ENCODE measurements at regions not wholly inside any gene's neighbourhood (a gene's known extent, or its start where the extent isn't known, plus 50 kb on each side); places are given as distances from the start of the nearest gene placed in this dataset.

- Histone ChIP-seq H3K4me2 (replicated peaks; ENCODE audit: extremely low read depth, low read length, poor library complexity, severe bottlenecking) (no peak overlapping the region), H3K4me3 (replicated peaks in 1 of 3; ENCODE audit: low read depth in 2 of 3, low read length in 3 of 3) (no peak overlapping the region), H3K36me3 (replicated peaks in 1 of 2; ENCODE audit: control insufficient read depth in 1 of 2, insufficient read depth in 2 of 2, low read length in 2 of 2) (no peaks in the 10 kb centered on the region), H3K4me1 (ENCODE audit: control insufficient read depth in 1 of 2, insufficient read depth in 2 of 2, low read length in 2 of 2) (no peaks in the 10 kb centered on the region), H2AFZ (ENCODE audit: insufficient read depth, low read depth, low read length, poor library complexity, severe bottlenecking) (no peak overlapping the region), H3K79me2 (ENCODE audit: insufficient read depth, low read length) (no peaks in the 10 kb centered on the region), H3K27me3 (ENCODE audit: control insufficient read depth in 2 of 2, insufficient read depth in 2 of 2, low read length in 2 of 2) (no peaks in the 10 kb centered on the region), H3K9me3 (replicated peaks in 1 of 2; ENCODE audit: control insufficient read depth in 1 of 2, insufficient read depth in 1 of 2, low read length in 2 of 2) (peaks cover 3 to 6% of the 10 kb centered on the region in 2 donors), H3K27ac (ENCODE audit: low read depth in 1 of 2, low read length in 2 of 2) (no peak overlapping the region), H3K9ac (ENCODE audit: insufficient read depth, low read length, poor library complexity, severe bottlenecking) (no peak overlapping the region), H4K20me1 (ENCODE audit: insufficient read depth, low read length) (no peaks in the 10 kb centered on the region)
- Mint-ChIP-seq H3K27me3 (ENCODE audit: low read depth in 3 of 3) (no peaks in the 10 kb centered on the region), H3K36me3 (no peaks in the 10 kb centered on the region), H3K9me3 (peaks cover 0 to 12% (median 5%) of the 10 kb centered on the region in 7 donors), H3K27ac (no peak overlapping the region), H3K4me3 (no peak overlapping the region), H3K4me1 (no peaks in the 10 kb centered on the region)
- DNase-seq, result no peak
- TF ChIP-seq, protein P1, sequence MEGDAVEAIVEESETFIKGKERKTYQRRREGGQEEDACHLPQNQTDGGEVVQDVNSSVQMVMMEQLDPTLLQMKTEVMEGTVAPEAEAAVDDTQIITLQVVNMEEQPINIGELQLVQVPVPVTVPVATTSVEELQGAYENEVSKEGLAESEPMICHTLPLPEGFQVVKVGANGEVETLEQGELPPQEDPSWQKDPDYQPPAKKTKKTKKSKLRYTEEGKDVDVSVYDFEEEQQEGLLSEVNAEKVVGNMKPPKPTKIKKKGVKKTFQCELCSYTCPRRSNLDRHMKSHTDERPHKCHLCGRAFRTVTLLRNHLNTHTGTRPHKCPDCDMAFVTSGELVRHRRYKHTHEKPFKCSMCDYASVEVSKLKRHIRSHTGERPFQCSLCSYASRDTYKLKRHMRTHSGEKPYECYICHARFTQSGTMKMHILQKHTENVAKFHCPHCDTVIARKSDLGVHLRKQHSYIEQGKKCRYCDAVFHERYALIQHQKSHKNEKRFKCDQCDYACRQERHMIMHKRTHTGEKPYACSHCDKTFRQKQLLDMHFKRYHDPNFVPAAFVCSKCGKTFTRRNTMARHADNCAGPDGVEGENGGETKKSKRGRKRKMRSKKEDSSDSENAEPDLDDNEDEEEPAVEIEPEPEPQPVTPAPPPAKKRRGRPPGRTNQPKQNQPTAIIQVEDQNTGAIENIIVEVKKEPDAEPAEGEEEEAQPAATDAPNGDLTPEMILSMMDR (IDR thresholded peaks at IDR 0.05), result no peak
- no CpG with 5 or more reads among the region's 3 CpGs for WGBS (ENCODE audit: insufficient coverage)
- intact Hi-C loops (cut with micrococcal nuclease), result no loop called here
Observed at GRCh38 chr2:208990716-208991115, 433.1 kb upstream of the MAP2 start.

DNA sequence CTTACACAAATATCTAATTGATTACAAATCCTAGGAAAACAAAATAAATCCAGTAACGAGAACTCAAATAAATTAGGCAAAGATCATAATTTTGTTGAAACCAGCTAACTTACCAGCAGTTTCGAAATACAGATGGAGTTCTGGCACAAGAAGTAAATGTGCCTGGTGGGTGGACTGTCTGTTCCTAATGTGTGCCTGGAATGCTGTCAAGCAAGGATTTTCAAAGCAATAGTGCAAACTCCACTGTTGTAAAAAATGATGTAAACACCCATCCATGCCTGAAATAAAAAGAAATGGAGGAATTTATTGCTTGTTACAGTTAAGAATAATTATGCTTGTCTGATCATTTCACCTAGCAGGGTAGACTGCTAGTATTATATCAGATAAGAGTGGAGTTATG, 423.9 kb upstream of the MAP2 start:
- Histone ChIP-seq H3K4me3 (replicated peaks in 1 of 3; ENCODE audit: low read depth in 2 of 3, low read length in 3 of 3) (no peak overlapping the region), H3K27me3 (ENCODE audit: control insufficient read depth in 2 of 2, insufficient read depth in 2 of 2, low read length in 2 of 2) (no peaks in the 10 kb centered on the region), H3K27ac (ENCODE audit: low read depth in 1 of 2, low read length in 2 of 2) (no peak overlapping the region), H3K4me1 (ENCODE audit: control insufficient read depth in 1 of 2, insufficient read depth in 2 of 2, low read length in 2 of 2) (no peaks in the 10 kb centered on the region), H3K9me3 (replicated peaks in 1 of 2; ENCODE audit: control insufficient read depth in 1 of 2, insufficient read depth in 1 of 2, low read length in 2 of 2) (peaks cover 12 to 14% of the 10 kb centered on the region in 2 donors), H3K4me2 (replicated peaks; ENCODE audit: extremely low read depth, low read length, poor library complexity, severe bottlenecking) (no peak overlapping the region), H3K9ac (ENCODE audit: insufficient read depth, low read length, poor library complexity, severe bottlenecking) (no peak overlapping the region), H3K79me2 (ENCODE audit: insufficient read depth, low read length) (no peaks in the 10 kb centered on the region), H4K20me1 (ENCODE audit: insufficient read depth, low read length) (no peaks in the 10 kb centered on the region), H3K36me3 (replicated peaks in 1 of 2; ENCODE audit: control insufficient read depth in 1 of 2, insufficient read depth in 2 of 2, low read length in 2 of 2) (no peaks in the 10 kb centered on the region), H2AFZ (ENCODE audit: insufficient read depth, low read depth, low read length, poor library complexity, severe bottlenecking) (no peak overlapping the region)
- DNase-seq, result no peak
- H3K4me3 Mint-ChIP-seq, result no peak overlapping the region
- WGBS (ENCODE audit: insufficient coverage), result 100% methylated on average over 1 of the region's 2 CpGs
- no peaks in the 10 kb centered on the region for H3K36me3 Mint-ChIP-seq
- H3K27me3 Mint-ChIP-seq (ENCODE audit: low read depth in 3 of 3), result no peaks in the 10 kb centered on the region
- no peak overlapping the region for H3K27ac Mint-ChIP-seq
- no peaks in the 10 kb centered on the region for H3K4me1 Mint-ChIP-seq
- TF ChIP-seq, protein P1 (IDR thresholded peaks at IDR 0.05), result no peak
- intact Hi-C loops (cut with micrococcal nuclease), result no loop called here
- peaks cover 2 to 18% (median 3%) of the 10 kb centered on the region in 7 donors for H3K9me3 Mint-ChIP-seq
